Globus pallidus (tissue), 1 donor: ENCODE measurements at regions not wholly inside any gene's neighbourhood (a gene's known extent, or its start where the extent isn't known, plus 50 kb on each side); places are given as distances from the start of the nearest gene placed in this dataset.

Experiments used
- DNase-seq: peaks from one replicate; pipeline ENCODE4 v3.0.0-alpha.2; 2015; ENCODE audit warnings: low spot score

GRCh38 chr11:109749476-109749875, 327.5 kb downstream of the C11orf87 start:
- no peak for DNase-seq

GRCh38 chr11:109750964-109751363, 329.0 kb downstream of the C11orf87 start:
- DNase-seq = no peak

GRCh38 chr11:109752212-109752825, 330.3 kb downstream of the C11orf87 start:
- no peak for DNase-seq

- DNase-seq = no peak
Measured at GRCh38 chr11:109756521-109756920, 334.5 kb downstream of the C11orf87 start.

- DNase-seq = no peak
Measured at GRCh38 chr11:109756951-109757350, 335.0 kb downstream of the C11orf87 start.

- DNase-seq = no peak
Measured at GRCh38 chr11:109762546-109762945, 330.6 kb upstream of the ZC3H12C start.

GRCh38 chr11:109765709-109766311, 327.4 kb upstream of the ZC3H12C start:
- no peak for DNase-seq

GRCh38 chr11:109769858-109770257, 323.3 kb upstream of the ZC3H12C start:
- DNase-seq = no peak

- DNase-seq = no peak
Measured at GRCh38 chr11:109770323-109770722, 322.9 kb upstream of the ZC3H12C start.

GRCh38 chr11:109772892-109773291, 320.3 kb upstream of the ZC3H12C start:
- DNase-seq = no peak

GRCh38 chr11:109775686-109776085, 317.5 kb upstream of the ZC3H12C start:
- no peak for DNase-seq

- no peak for DNase-seq
Measured at GRCh38 chr11:109783014-109783413, 310.2 kb upstream of the ZC3H12C start.

- no peak for DNase-seq
Measured at GRCh38 chr11:109783840-109784239, 309.4 kb upstream of the ZC3H12C start.

GRCh38 chr11:109784536-109784935, 308.7 kb upstream of the ZC3H12C start:
- DNase-seq = no peak

GRCh38 chr11:109785198-109785597, 308.0 kb upstream of the ZC3H12C start:
- DNase-seq = no peak

GRCh38 chr11:109785714-109786113, 307.5 kb upstream of the ZC3H12C start:
- no peak for DNase-seq

GRCh38 chr11:109788948-109789490, 304.2 kb upstream of the ZC3H12C start:
- DNase-seq = no peak

GRCh38 chr11:109789901-109790300, 303.3 kb upstream of the ZC3H12C start:
- DNase-seq = no peak

- DNase-seq = no peak
Measured at GRCh38 chr11:109791337-109791736, 301.9 kb upstream of the ZC3H12C start.

GRCh38 chr11:109794501-109794900, 298.7 kb upstream of the ZC3H12C start:
- no peak for DNase-seq

- DNase-seq = no peak
Measured at GRCh38 chr11:109795234-109795633, 298.0 kb upstream of the ZC3H12C start.

- no peak for DNase-seq
Measured at GRCh38 chr11:109796253-109796652, 296.9 kb upstream of the ZC3H12C start.

GRCh38 chr11:109798521-109798920, 294.7 kb upstream of the ZC3H12C start:
- DNase-seq = no peak

- no peak for DNase-seq
Measured at GRCh38 chr11:109799604-109800003, 293.6 kb upstream of the ZC3H12C start.
